ENCODE measurements at regions not wholly inside any gene's neighbourhood (a gene's known extent, or its start where the extent isn't known, plus 50 kb on each side); places are given as distances from the start of the nearest gene placed in this dataset.

DNA sequence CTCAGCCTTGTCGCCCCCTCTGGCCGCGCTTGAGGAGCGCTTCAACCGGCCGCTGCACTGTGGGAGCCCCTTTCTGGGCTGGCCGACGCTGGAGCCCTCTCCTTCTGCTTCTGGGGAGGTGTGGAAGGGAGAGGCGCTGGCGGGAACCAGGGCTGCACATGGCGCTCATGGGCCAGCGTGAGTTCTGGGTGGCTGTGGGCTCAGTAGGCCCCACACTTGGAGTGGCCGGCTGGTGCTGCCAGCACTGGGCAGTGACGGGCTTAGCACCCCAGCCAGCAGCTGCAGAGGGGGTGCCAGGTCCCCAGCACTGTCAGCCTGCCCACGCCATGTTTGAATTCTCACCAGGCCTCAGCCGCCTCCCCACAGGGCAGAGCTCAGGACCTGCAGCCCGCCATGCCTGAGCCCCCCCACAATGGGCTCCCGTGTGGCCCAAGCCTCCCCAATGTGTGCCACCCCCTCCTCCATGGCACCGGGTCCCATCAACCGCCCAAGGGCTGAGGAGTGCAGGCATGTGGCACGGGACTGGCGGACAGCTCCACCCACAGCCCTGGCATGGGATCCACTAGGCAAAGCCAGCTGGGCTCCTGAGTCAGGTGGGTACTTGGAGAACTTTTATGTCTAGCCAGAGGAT is 615.2 kb downstream of the TRIML1 start:
- intact Hi-C loops (cut with micrococcal nuclease; ENCODE audit: unreplicated experiment) = no loop called here
- no peak overlapping the region for H3K27ac Mint-ChIP-seq (ENCODE audit: unreplicated experiment)
- H3K27me3 Mint-ChIP-seq (ENCODE audit: unreplicated experiment) = no peaks in the 10 kb centered on the region
- TF ChIP-seq CTCF (IDR thresholded peaks at IDR 0.05; ENCODE audit: unreplicated experiment) = no peak
- H3K4me3 Mint-ChIP-seq (ENCODE audit: low read depth, unreplicated experiment) = no peak overlapping the region
- peaks cover 17% of the 10 kb centered on the region for H3K9me3 Mint-ChIP-seq (ENCODE audit: low read depth, unreplicated experiment)
- no TSS peak for BruUV-seq (replicated peaks)
- CTCF ChIA-PET = no interaction called here
- H3K4me1 Mint-ChIP-seq (ENCODE audit: low read depth, unreplicated experiment) = no peaks in the 10 kb centered on the region
- H3K36me3 Mint-ChIP-seq (ENCODE audit: insufficient read depth, unreplicated experiment) = no peaks in the 10 kb centered on the region
- DNase-seq = no peak

GRCh38 chr4:188767496-188767895 is 628.3 kb downstream of the TRIML1 start:
- intact Hi-C loops (cut with micrococcal nuclease; ENCODE audit: unreplicated experiment) = no loop called here
- Mint-ChIP-seq H3K27ac (ENCODE audit: unreplicated experiment) (no peak overlapping the region), H3K9me3 (ENCODE audit: low read depth, unreplicated experiment) (peaks cover 7% of the 10 kb centered on the region), H3K4me3 (ENCODE audit: low read depth, unreplicated experiment) (no peak overlapping the region), H3K27me3 (ENCODE audit: unreplicated experiment) (no peaks in the 10 kb centered on the region), H3K36me3 (ENCODE audit: insufficient read depth, unreplicated experiment) (no peaks in the 10 kb centered on the region), H3K4me1 (ENCODE audit: low read depth, unreplicated experiment) (no peaks in the 10 kb centered on the region)
- CTCF ChIA-PET = no interaction called here
- no TSS peak for BruUV-seq (replicated peaks)
- TF ChIP-seq CTCF (IDR thresholded peaks at IDR 0.05; ENCODE audit: unreplicated experiment) = no peak
- no peak for DNase-seq

DNA sequence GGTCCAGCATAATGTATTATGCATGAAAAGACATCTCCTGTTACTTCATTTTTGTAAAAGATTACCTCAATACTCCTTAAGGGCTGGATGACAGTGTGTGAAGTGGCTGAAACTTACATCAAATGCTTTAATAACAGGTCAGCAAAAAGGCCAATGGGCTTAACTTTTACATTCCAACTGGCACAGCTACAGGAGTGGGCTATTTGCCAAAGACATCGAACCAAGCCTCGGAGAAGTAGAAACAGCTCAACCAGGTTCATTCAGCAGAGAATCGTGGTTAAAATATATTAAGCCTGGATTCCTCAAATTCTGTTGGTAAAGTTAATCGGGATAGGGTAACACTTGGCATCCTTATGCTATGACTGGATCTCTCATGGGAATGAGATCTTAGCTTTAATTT is 639.7 kb downstream of the TRIML1 start:
- H3K4me3 Mint-ChIP-seq (ENCODE audit: low read depth, unreplicated experiment) = no peak overlapping the region

DNA sequence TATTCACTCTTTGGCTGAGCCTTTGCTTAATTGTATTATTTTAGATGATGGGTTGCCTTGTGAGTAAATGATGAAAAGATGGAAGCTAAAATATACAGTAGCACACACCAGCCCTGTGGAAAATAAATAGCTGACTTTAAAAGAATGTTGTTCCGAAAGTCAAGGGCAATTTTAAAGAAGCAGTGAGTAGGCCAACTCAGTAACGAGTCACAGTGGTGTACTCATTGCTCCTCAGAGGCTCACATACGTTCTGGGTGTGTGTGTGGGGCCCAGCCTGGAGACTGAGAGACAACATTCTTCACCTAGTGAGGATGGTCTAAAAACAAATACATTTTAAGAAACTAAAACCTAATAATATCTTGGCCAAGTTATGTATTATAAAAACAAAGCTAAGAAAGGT is 640.3 kb downstream of the TRIML1 start:
- Mint-ChIP-seq H3K4me3 (ENCODE audit: low read depth, unreplicated experiment) (no peak overlapping the region), H3K27ac (ENCODE audit: unreplicated experiment) (no peak overlapping the region), H3K9me3 (ENCODE audit: low read depth, unreplicated experiment) (no peaks in the 10 kb centered on the region), H3K36me3 (ENCODE audit: insufficient read depth, unreplicated experiment) (no peaks in the 10 kb centered on the region), H3K4me1 (ENCODE audit: low read depth, unreplicated experiment) (no peaks in the 10 kb centered on the region), H3K27me3 (ENCODE audit: unreplicated experiment) (no peaks in the 10 kb centered on the region)
- no peak for DNase-seq
- intact Hi-C loops (cut with micrococcal nuclease; ENCODE audit: unreplicated experiment) = no loop called here
- TF ChIP-seq CTCF (IDR thresholded peaks at IDR 0.05; ENCODE audit: unreplicated experiment) = no peak
- CTCF ChIA-PET = no interaction called here
- BruUV-seq (replicated peaks) = no TSS peak

More for the DNA sequence above, 639.7 kb downstream of the TRIML1 start:
- no peaks in the 10 kb centered on the region for H3K9me3 Mint-ChIP-seq (ENCODE audit: low read depth, unreplicated experiment)
- CTCF ChIA-PET = no interaction called here
- no peaks in the 10 kb centered on the region for H3K27me3 Mint-ChIP-seq (ENCODE audit: unreplicated experiment)
- H3K36me3 Mint-ChIP-seq (ENCODE audit: insufficient read depth, unreplicated experiment) = no peaks in the 10 kb centered on the region
- no peaks in the 10 kb centered on the region for H3K4me1 Mint-ChIP-seq (ENCODE audit: low read depth, unreplicated experiment)
- no TSS peak for BruUV-seq (replicated peaks)
- no peak for TF ChIP-seq CTCF (IDR thresholded peaks at IDR 0.05; ENCODE audit: unreplicated experiment)
- H3K27ac Mint-ChIP-seq (ENCODE audit: unreplicated experiment) = no peak overlapping the region
- no peak for DNase-seq
- intact Hi-C loops (cut with micrococcal nuclease; ENCODE audit: unreplicated experiment) = no loop called here
